GM19455 (cell line): ENCODE measurements at regions not wholly inside any gene's neighbourhood (a gene's known extent, or its start where the extent isn't known, plus 50 kb on each side); places are given as distances from the start of the nearest gene placed in this dataset.
"Not testable (repeated sequence)": the region's sequence is repeated elsewhere in the genome, so short reads cannot be mapped to it uniquely, and the experiment has no call there.

ENCODE experiments used
- ATAC-seq: cut with Tn5 transposase; IDR thresholded peaks from one replicate; pipeline ENCODE4 v1.9.1; 2021; ENCODE audit not compliant: unreplicated experiment

DNA sequence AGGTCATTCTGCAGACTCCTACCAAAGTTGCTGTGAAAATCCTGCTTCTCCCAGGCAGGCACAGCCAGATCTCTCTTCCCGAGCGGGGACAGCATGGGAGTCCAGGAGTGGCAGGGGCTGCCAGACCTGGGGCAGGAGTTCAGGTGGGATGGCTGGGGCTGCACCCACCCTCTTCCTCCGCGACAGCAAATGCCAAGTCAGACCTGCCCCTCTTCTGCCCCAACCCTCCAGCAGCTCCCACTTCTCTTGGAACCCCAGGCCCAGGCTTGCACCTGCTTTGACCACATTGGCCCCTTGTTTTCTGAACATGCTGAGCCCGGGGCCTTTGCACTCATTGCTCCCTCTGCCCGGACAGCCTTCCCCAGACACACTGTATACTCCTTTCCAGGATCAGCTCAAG, 288.2 kb upstream of the HS6ST1 start:
- no peak for ATAC-seq

DNA sequence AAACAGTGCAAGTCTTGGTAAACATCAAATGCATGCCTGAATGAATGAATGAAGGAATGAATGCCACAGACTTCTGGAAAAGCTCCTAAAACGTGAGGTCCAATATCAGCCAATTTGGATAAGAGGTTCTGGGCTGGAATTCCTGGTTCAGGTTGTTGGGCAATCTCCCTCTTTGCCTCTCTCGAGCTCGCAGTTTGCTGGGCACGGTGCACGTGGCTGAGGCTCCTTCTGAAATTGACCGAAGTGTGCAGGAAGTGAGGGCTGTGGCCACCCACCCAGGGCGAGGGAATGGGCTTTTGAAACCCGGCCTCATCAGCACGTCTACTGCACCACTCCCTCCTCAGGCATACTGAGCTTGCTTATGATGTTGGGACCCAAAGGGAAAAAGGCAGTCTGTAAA, 288.8 kb upstream of the HS6ST1 start:
- ATAC-seq: no peak

DNA sequence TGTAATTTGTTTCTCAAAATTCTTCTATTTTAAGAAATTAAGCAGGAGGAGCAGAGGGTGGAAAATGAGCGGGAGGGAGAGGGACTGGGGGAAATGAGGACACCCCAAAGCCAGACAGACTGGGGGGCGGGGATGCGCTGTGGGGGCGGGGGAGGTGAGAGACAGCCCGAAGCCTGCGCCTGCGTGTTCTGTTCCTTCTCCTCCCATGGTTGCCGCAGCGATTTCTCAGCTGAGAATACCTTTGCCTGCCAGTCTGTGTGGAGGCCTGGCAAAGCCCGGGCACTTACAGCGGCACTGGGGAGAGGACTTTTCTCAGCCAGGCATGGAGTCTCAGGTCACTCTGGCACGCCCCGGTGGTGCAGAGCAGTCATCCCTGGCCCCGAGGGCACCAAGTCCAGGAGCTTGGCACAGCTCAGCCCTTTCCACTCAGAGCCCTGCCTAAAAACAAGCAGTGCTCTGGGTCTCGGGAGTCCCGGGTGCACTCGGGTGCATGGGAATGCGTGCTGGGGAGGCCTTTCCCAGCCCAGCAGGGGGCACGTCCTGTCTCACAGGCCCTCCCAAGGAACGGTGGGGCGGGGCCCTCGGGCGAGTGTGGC, 289.3 kb upstream of the HS6ST1 start:
- no peak for ATAC-seq

DNA sequence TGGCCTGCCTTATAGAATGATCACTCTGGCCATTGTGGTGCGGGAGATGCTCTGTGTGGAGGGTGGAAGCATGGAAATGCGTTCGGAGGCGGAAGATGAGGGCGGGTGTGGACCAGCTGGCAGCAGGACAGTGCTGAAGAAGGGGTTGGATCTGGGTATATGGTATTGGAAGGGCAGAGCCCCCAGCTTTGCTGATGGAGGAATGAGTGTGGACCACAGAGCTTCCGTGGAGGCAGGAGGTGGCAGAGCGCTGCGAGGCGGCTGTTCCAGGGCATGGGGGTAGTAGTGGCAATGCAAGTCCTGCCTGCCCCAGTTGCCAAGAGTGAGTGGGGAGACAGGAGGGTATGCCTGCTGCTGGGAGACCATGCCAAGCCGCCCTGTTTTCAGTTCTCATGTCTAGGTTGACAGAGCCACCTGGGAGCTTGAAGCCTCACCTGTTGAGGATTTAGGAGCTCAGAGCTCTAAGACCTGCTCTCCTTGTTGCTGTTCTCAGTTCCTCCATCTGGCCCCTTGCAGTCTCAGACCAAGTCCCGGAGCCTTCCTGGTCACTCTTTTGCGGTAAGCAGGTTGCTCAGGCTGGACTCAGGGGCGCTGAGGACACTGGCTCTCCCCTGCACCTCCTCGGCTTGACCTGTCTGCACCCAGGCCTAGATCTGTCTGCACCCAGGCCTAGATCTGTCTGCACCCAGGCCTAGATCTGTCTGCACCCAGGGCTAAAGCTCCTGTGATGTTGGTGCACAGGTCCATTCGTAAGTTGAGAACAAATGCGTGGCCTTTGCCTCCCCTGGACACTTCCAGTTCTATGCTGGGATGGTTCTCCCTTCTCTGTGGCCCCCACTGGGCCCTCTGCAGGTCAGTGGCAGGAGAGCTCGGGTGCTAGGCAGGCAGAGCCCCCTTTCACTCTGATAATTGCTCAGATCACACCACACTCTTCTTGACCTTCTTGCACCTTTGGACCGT, 290.5 kb upstream of the HS6ST1 start:
- no peak for ATAC-seq

- ATAC-seq: no peak
Measured at GRCh38 chr2:128610496-128610895, 291.8 kb upstream of the HS6ST1 start.

DNA sequence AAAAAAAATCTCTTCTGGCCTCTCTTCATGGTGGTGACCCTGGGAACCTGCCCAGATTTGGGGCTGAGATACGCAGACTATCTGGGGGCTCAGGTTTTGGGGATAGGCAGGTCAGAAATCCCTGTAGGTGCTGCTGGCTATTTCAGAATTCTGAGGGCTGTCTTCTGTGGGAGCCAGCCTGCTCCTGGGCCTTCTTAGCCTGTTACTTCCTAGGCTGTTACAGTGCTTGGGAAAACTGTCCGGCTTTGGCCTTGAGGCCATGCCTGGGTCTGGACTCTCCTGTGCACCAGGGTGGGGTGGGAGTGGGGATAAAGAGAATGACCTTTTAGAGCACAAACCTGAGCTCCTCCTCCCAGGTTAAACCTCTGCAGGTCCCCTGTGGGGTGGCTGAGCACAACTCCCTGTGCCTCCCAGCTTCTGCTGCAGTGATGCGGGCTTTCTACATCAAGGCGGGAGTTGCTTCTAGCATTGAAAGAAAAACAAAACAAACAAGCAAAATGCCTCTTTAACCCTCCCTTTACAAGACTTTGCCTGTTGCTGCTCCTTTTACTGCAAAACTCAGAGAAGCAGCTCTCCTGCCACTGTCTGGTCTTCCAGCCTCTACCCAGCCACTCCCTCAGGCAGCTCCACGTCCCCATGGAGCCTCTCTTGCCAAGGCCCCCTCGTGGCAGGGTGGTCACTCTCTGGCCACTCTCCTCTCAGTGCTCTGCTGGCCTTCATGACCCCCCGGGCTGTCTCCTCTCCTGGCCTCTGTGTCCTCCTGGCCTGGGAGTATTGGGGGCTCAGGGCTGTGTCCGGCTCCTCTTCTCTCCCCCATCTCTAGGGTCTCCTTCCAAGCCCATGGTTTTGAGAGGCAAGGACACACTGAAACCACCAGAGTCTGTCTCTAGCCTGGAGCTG, 293.0 kb upstream of the HS6ST1 start:
- no peak for ATAC-seq

GRCh38 chr2:128612628-128613027, 294.0 kb upstream of the HS6ST1 start:
- ATAC-seq: no peak

DNA sequence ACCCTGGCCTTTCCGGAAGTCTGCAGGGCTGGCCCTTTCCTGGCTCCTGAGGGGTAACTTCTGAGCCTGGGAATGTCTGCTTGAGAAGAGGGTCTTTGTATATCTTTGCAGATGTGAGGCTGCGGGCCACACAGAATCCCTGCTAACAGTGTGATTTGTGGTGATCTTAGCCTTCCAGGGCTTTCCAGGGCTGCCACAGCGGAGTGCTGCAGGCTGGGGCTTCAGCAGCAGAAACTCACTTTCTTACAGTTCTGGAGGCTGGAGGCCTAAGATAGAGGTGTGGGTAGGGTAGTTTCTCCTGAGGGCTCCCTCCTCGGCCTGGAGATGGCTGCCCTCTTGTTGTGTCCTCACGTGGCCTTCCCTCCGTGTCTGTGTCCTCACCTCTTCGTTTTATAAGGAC, 294.7 kb upstream of the HS6ST1 start:
- no peak for ATAC-seq

- ATAC-seq: no peak
Measured at GRCh38 chr2:128613876-128614275, 295.2 kb upstream of the HS6ST1 start.

GRCh38 chr2:128614907-128615306, 296.2 kb upstream of the HS6ST1 start:
- not testable (repeated sequence) for ATAC-seq

DNA sequence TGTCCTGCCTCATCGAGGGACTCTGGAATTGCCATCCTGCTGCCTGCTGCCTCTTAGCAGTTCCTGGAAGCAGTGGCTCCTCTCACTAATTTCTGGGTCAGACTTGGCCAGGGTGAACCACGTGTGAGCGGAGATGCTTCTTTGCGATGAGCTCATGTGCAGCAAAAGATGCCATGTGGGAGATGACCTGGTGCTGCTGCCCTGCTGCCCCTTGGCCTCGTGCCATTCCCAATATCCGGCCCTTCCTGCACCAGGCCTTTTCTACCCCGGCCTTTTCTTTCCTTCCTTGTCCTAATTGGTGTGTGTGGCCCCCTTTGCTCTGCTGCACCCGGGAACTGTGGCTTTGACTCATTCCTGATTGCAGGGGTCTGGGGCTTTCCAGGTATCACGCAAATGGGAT, 296.9 kb upstream of the HS6ST1 start:
- ATAC-seq: no peak

- ATAC-seq: no peak
Measured at GRCh38 chr2:128617029-128617590, 298.4 kb upstream of the HS6ST1 start.

DNA sequence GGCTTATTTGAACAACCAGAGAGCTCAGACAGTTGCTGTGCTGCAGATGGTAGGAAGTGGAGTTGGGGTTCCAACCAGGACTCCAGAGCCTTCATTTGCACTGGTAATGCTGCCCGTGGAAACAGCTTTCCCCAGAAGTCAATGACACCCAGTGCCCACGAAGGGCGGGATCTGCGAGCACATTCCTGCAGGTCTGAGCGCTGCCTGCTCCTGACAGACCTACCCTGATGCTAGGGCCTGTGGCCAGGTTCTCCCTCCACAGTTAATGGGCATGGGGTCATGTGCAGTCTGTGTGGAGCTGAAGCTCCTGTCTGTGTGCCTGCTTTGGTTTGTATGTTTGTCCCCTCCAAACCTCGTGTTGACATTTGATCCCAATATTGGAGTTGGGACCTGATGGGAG, 299.0 kb upstream of the HS6ST1 start:
- no peak for ATAC-seq

DNA sequence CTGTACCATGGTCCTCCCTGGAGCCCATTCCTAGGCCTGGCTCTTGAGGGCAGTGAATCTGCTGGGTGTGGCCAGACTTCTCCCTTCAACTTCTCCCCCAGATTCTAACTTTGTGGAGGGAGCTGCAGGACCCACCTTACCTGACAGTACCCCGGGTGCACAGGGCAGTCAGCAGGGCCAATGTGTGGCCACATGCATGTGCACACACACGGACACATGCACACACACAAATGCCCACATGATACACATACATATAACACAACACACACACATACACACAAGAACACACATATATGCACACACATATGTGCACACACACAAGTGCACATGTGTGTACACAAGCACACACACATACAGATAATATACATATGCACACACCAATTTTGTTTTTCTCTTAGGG, 300.0 kb upstream of the HS6ST1 start:
- no peak for ATAC-seq

DNA sequence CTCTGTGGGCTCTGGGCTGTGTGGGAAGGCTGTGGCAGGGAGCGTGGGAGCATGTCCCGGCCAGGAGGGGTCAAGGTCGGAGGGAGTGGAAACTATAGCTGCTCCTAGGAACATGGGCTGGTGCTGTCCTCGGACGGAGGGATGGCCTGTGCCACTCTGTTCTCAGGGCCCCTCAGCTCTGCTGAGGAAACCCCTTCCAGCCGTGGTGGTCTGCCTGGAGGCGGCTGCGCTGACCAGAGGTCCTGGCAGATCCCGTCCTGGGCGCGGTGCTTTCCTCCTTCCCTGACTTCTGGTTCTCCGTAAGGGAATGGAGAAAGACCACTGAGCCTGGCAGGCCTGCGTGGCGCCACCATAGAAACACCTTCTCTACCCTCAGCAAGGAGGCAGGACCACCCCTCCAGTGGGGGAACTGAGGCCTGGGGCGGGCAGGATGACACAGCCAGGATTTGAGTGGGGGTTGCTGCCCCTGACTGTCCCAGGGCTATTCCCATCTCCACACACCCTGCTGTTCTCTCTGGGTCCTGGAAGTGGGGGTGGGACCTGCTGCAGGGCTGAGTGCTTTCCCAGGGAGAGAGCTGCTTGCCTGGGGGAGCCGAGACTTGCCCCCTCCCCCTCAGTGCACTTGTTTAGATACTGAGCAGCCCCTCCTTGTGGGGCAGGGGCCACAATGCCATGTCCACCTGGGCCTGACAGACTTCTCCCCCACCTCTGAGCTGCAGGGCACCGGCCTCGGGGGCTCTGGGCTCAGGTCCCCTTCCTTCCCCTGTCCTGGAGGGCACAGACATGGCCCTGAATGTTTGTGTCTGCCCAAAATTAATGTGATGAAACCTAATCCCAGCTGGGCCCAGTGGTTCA, 301.0 kb upstream of the HS6ST1 start:
- no peak for ATAC-seq

DNA sequence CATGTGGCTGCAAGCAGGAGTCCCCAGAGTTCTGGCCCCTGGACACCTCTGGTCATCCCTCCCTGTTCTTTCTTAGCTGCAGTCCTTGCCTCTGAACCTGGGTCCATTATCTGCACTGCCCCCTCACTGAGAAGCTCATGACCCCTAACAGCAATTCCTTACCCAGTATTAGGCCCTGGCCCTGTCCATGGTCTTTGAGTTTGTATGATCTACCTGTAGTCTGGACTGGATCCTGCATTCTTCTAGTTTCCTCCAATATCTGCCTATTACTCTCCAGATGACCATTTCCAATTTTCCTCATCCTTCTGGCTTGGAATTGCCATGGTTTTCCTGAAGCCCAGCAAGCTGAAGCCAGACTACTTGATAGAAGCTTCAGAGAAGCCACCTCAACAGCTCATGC, 302.4 kb upstream of the HS6ST1 start:
- ATAC-seq: no peak

DNA sequence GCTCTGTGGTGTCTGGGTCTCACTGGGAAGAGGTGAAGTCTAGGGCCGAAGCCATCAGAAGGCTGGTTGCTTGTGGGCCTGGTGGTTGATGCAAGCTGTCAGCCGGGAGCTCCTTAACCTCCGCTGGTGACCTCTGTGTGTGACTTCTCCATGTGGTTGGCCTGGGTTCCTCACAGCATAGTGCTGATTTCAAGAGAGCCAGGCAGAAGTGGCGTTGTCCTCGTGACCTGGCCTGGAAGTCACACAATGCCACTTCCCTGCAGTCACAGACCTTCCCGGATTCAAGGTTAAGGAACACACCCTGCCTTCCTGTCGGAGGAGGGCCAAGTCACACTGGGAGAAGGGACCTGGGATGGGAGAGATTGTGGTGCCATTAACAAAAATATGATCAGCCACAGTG, 303.7 kb upstream of the HS6ST1 start:
- no peak for ATAC-seq

GRCh38 chr2:128622955-128623620, 304.4 kb upstream of the HS6ST1 start:
- ATAC-seq: no peak
